ENCODE measurements at regions not wholly inside any gene's neighbourhood (a gene's known extent, or its start where the extent isn't known, plus 50 kb on each side); places are given as distances from the start of the nearest gene placed in this dataset.

DNA sequence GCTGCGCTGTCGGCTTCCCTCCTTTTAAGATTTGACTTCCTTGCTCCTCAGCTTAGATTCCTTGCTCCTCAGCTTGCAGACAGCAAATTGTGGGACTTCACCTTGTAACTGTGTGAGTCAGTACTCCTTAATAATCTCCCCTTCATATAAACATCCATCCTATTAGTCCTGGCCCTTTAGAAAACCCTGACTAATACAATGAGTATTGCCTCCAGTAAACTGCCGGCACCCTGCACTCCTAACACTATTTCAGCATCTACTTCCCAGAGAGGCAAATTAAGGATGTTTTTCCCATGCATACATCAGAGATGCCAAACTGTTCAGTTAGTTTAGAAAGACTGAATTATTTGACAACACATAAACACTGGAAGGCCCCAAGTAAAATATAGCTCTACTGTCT lies 611.3 kb upstream of the TMEM132C start:
- no peaks in the 10 kb centered on the region for H3K27me3 ChIP-seq (ENCODE audit: insufficient read depth, low read depth, low read length)
- no peak for TF ChIP-seq SMC3 (conservative IDR thresholded peaks at IDR 0.05; ENCODE audit: poor library complexity)
- no peak for TF ChIP-seq EZH2 (IDR thresholded peaks at IDR 0.05; ENCODE audit: borderline replicate concordance, insufficient read depth, low read length, poor library complexity, severe bottlenecking)
- TF ChIP-seq TAF1 (IDR thresholded peaks at IDR 0.05; ENCODE audit: low read depth), result no peak
- no peak for TF ChIP-seq RAD21 (conservative IDR thresholded peaks at IDR 0.05)
- TF ChIP-seq, protein P1, sequence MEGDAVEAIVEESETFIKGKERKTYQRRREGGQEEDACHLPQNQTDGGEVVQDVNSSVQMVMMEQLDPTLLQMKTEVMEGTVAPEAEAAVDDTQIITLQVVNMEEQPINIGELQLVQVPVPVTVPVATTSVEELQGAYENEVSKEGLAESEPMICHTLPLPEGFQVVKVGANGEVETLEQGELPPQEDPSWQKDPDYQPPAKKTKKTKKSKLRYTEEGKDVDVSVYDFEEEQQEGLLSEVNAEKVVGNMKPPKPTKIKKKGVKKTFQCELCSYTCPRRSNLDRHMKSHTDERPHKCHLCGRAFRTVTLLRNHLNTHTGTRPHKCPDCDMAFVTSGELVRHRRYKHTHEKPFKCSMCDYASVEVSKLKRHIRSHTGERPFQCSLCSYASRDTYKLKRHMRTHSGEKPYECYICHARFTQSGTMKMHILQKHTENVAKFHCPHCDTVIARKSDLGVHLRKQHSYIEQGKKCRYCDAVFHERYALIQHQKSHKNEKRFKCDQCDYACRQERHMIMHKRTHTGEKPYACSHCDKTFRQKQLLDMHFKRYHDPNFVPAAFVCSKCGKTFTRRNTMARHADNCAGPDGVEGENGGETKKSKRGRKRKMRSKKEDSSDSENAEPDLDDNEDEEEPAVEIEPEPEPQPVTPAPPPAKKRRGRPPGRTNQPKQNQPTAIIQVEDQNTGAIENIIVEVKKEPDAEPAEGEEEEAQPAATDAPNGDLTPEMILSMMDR (IDR thresholded peaks at IDR 0.05; ENCODE audit: poor library complexity, severe bottlenecking), result no peak
- TF ChIP-seq MXI1 (conservative IDR thresholded peaks at IDR 0.05; ENCODE audit: poor library complexity, severe bottlenecking), result no peak
- TF ChIP-seq EP300 (conservative IDR thresholded peaks at IDR 0.05; ENCODE audit: poor library complexity, severe bottlenecking), result no peak
- TF ChIP-seq, protein P2, sequence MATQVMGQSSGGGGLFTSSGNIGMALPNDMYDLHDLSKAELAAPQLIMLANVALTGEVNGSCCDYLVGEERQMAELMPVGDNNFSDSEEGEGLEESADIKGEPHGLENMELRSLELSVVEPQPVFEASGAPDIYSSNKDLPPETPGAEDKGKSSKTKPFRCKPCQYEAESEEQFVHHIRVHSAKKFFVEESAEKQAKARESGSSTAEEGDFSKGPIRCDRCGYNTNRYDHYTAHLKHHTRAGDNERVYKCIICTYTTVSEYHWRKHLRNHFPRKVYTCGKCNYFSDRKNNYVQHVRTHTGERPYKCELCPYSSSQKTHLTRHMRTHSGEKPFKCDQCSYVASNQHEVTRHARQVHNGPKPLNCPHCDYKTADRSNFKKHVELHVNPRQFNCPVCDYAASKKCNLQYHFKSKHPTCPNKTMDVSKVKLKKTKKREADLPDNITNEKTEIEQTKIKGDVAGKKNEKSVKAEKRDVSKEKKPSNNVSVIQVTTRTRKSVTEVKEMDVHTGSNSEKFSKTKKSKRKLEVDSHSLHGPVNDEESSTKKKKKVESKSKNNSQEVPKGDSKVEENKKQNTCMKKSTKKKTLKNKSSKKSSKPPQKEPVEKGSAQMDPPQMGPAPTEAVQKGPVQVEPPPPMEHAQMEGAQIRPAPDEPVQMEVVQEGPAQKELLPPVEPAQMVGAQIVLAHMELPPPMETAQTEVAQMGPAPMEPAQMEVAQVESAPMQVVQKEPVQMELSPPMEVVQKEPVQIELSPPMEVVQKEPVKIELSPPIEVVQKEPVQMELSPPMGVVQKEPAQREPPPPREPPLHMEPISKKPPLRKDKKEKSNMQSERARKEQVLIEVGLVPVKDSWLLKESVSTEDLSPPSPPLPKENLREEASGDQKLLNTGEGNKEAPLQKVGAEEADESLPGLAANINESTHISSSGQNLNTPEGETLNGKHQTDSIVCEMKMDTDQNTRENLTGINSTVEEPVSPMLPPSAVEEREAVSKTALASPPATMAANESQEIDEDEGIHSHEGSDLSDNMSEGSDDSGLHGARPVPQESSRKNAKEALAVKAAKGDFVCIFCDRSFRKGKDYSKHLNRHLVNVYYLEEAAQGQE (IDR thresholded peaks at IDR 0.05; ENCODE audit: borderline replicate concordance), result no peak
- no peak for TF ChIP-seq POLR2AphosphoS5 (IDR thresholded peaks at IDR 0.05)
- no peak overlapping the region for H3K4me2 ChIP-seq (ENCODE audit: low read length)
- no peak overlapping the region for H2AFZ ChIP-seq (ENCODE audit: low read depth, low read length)
- no peak overlapping the region for H3K9ac ChIP-seq (ENCODE audit: low read length)
- H3K9me3 ChIP-seq (ENCODE audit: low read length), result no peaks in the 10 kb centered on the region
- H4K20me1 ChIP-seq (ENCODE audit: insufficient read depth), result no peaks in the 10 kb centered on the region
- no peak overlapping the region for H3K27ac ChIP-seq (ENCODE audit: low read length)
- H3K79me2 ChIP-seq (replicated peaks; ENCODE audit: insufficient read depth, low read length), result no peaks in the 10 kb centered on the region
- H3F3A ChIP-seq (ENCODE audit: insufficient read depth, low read length, poor library complexity, severe bottlenecking), result no peaks in the 10 kb centered on the region
- H3K9me2 ChIP-seq (ENCODE audit: insufficient read depth, low read length), result no peaks in the 10 kb centered on the region
- no peak overlapping the region for H3K4me3 ChIP-seq (ENCODE audit: low read length)
- H3K36me3 ChIP-seq (ENCODE audit: insufficient read depth, low read length), result no peaks in the 10 kb centered on the region

DNA sequence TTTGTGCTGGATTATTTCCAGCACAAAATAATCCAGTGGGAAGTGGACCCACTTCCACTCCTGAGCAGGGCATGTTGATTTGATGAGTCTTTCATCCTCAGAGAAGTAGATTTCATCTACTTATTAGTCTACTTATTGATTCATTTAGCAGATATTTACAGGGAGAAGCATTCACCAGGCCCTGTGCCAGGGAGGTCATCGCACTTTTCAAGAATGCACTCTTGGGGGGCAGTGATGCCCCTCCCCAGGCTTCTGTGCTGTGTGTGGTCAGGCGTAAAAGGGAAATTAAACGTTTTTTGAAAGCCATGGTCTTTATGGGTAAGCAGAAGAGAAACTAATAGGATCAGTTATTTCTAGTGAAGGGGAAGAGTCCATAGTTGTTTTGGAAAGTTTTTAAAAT lies 610.7 kb upstream of the TMEM132C start:
- no peak overlapping the region for H3K9ac ChIP-seq (ENCODE audit: low read length)
- no peaks in the 10 kb centered on the region for H3F3A ChIP-seq (ENCODE audit: insufficient read depth, low read length, poor library complexity, severe bottlenecking)
- H3K9me3 ChIP-seq (ENCODE audit: low read length), result no peaks in the 10 kb centered on the region
- H3K4me3 ChIP-seq (ENCODE audit: low read length), result no peak overlapping the region
- H3K9me2 ChIP-seq (ENCODE audit: insufficient read depth, low read length), result no peaks in the 10 kb centered on the region
- H3K27me3 ChIP-seq (ENCODE audit: insufficient read depth, low read depth, low read length), result peaks cover 2% of the 10 kb centered on the region
- no peak overlapping the region for H2AFZ ChIP-seq (ENCODE audit: low read depth, low read length)
- no peak overlapping the region for H3K27ac ChIP-seq (ENCODE audit: low read length)
- TF ChIP-seq MXI1 (conservative IDR thresholded peaks at IDR 0.05; ENCODE audit: poor library complexity, severe bottlenecking) (no peak), RAD21 (conservative IDR thresholded peaks at IDR 0.05) (no peak), EP300 (conservative IDR thresholded peaks at IDR 0.05; ENCODE audit: poor library complexity, severe bottlenecking) (no peak), POLR2AphosphoS5 (IDR thresholded peaks at IDR 0.05) (no peak), SMC3 (conservative IDR thresholded peaks at IDR 0.05; ENCODE audit: poor library complexity) (no peak), TAF1 (IDR thresholded peaks at IDR 0.05; ENCODE audit: low read depth) (no peak), EZH2 (IDR thresholded peaks at IDR 0.05; ENCODE audit: borderline replicate concordance, insufficient read depth, low read length, poor library complexity, severe bottlenecking) (no peak)
- TF ChIP-seq, protein P1 (IDR thresholded peaks at IDR 0.05; ENCODE audit: poor library complexity, severe bottlenecking), result no peak
- TF ChIP-seq, protein P2 (IDR thresholded peaks at IDR 0.05; ENCODE audit: borderline replicate concordance), result no peak
- no peaks in the 10 kb centered on the region for H3K36me3 ChIP-seq (ENCODE audit: insufficient read depth, low read length)
- no peak overlapping the region for H3K4me2 ChIP-seq (ENCODE audit: low read length)
- no peaks in the 10 kb centered on the region for H4K20me1 ChIP-seq (ENCODE audit: insufficient read depth)
- no peaks in the 10 kb centered on the region for H3K79me2 ChIP-seq (replicated peaks; ENCODE audit: insufficient read depth, low read length)
